ENCODE measurements at regions not wholly inside any gene's neighbourhood (a gene's known extent, or its start where the extent isn't known, plus 50 kb on each side); places are given as distances from the start of the nearest gene placed in this dataset.

DNA sequence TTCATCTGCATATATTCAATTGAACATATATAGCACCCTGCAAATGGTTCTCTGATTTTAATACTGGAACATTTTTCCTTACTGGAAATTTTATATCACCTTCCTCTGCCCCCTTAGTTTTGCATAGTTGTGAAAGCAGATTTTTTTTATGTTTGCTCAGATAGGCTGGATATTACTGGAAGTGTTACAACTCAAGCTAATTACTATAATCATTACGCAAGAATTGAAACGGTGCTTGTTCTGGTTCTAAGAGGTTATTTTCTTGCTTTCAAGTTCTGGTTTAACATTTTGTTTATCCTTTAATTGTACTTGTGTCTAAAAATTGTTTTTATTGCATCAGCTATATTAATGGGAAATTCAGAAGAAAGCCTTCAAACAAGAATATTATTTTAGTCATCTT, 95.6 kb upstream of the MYO16 start:
- no peak for DNase-seq

- DNase-seq = no peak
These were observed 94.7 kb upstream of the MYO16 start for GRCh38 chr13:108534728-108535127.

GRCh38 chr13:108549934-108550333, 79.5 kb upstream of the MYO16 start:
- no peak for DNase-seq

- no peak for DNase-seq
These were observed 77.7 kb upstream of the MYO16 start for GRCh38 chr13:108551674-108552073.

- DNase-seq = no peak
These were observed 70.9 kb upstream of the MYO16 start for GRCh38 chr13:108558489-108558888.

GRCh38 chr13:108560093-108560492, 69.3 kb upstream of the MYO16 start:
- no peak for DNase-seq

- no peak for DNase-seq
These were observed 68.3 kb upstream of the MYO16 start for GRCh38 chr13:108561149-108561548.

GRCh38 chr13:108566413-108567170, 62.8 kb upstream of the MYO16 start:
- DNase-seq = no peak

- no peak for DNase-seq
These were observed 56.6 kb upstream of the MYO16 start for GRCh38 chr13:108572782-108573211.

- DNase-seq = no peak
These were observed 56.0 kb upstream of the MYO16 start for GRCh38 chr13:108573455-108573854.

- no peak for DNase-seq
These were observed 54.6 kb upstream of the MYO16 start for GRCh38 chr13:108574856-108575255.

- no peak for DNase-seq
These were observed 54.0 kb upstream of the MYO16 start for GRCh38 chr13:108575430-108575829.

All from stimulated activated naive CD4-positive, alpha-beta T cell (primary cell).